Esophagus mucosa (tissue), 1 donor: ENCODE measurements at regions not wholly inside any gene's neighbourhood (a gene's known extent, or its start where the extent isn't known, plus 50 kb on each side); places are given as distances from the start of the nearest gene placed in this dataset.
"Not testable (repeated sequence)": the region's sequence is repeated elsewhere in the genome, so short reads cannot be mapped to it uniquely, and the experiment has no call there.

Source experiments
- ATAC-seq: fragments of 200-7000 bp; cut with Tn5 transposase; one replicate; pipeline ENCODE4 v1.9.1; 2020
- donor health status: DM: yes; HTN: yes; CAD: no.

DNA sequence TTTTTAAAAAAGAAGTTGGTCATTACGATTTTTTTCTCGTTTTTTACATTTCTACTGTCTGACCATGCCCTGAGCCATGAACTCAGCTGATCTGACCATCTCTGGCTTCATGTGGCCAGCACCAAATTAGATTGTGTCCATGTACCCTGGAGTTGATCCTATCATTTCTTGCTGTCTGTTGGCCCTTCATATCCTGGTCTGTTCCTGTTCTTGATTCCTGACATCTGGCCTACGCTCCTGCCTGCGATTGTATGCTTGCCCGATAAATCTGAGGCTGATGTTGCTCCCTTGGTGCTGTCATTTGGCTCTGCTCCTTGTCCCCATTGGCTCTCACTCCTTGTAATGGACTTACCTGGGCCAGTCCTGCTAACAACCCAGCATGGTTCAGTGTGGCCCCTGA lies 89.8 kb upstream of the IGSF10 start:
- ATAC-seq: no peak

DNA sequence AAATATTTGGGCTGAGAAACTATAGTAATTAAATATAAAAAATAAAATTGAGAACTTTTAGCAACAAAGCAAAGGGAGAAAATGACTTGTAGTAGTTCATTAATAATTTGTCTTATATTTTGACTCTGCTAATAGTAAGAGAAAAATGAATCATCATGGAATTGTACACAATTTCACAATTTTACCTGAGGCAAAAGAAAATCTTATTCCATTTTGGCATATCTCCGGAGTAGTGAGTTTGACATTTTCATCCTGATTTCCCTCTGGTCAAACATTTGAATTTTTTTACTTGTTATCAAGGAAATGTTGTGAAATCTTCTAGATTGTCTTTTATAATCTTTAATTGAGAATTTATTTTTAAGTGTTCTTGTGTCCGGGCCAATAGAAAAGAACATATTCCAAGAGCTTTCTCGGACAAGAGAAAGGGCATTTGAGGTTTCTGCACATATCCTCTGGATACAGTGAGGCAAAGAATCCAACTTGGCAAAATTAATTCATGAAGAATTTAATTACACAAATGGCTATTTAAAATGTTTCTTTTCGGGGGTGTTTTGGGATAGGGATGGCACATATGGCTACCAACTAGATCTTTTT lies 89.3 kb upstream of the IGSF10 start:
- no peak for ATAC-seq

- ATAC-seq: no peak
Observed at GRCh38 chr3:151548195-151548594, 87.3 kb upstream of the IGSF10 start.

- no peak for ATAC-seq
Observed at GRCh38 chr3:151544164-151544548, 83.3 kb upstream of the IGSF10 start.

DNA sequence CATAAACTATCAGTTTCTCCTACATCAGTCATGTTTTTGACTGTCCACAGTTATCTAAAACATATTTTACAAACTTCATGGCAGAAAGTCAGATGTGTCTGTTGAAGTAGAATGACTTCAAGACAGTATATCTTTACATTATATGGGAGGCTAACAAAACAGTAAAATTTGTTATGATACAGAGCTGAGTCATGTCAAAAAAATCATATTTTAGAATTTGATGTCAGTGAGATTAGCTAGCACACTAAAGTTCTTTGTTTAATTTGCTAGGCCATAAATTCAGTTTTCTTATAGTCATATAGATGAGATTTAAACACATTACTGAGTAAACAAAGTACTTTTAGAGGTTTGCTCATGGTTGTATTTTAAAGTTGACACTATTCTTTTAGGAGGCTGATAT lies 80.3 kb upstream of the IGSF10 start:
- no peak for ATAC-seq

DNA sequence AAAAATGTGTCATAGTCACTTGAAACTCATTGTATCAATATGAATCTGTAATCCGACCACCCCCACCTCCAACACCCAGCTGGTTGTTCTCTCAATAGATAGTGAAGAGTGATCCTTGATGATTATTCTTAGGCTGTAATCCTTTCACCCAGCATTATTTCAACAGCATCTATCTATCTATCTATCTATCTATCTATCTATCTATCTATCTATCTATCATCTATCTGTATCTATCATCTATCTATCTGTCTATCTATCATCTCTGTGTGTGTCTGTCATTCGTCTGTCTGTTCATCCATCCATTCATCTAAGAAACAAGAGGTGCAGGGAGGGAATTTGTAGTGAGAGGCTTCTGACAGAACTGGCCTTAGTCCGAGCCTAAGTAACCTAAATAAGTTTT lies 78.7 kb upstream of the IGSF10 start:
- ATAC-seq: no peak

DNA sequence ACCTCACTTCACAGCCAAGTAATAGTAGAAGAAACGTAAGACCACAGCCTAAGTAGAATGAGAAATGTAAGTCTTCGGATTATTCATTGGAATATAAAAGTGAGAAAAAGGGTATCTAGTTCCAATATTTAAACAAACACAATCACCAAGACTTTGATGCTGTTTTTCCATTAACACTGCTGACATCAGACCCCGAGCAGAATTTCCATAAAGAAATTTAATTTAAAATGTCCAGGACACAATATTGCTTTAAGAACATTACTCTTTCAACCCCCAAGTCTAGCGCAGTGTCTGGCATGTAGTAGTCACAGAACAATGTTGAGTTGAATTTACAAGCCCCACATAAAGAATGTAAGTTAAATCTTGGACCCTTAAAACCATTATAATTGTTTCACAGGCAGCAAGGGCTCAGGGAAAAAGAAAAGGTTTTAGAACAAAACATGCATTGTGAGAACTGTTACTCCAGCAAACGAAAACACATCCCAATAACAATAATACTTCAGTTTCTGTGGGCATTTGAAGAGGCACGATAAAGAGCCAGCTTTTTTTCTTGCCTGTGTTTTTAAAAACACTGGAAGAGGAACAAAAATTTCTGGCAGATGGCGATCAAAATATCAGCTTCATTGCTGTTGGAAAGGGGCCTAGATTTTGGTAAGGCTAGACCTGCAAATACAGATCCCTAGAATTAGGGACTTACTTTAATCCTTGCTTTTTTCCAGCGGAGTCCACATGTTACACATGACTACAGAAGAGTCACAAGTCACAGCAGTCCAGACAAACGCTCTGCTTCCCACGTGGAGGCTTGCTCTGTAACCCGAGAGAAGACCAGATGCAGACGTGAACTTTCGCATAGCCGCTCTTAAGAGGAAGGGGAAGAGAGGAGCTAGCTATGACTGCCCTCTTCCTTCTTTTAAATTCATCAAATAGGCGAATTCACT lies 77.9 kb upstream of the IGSF10 start:
- no peak for ATAC-seq

DNA sequence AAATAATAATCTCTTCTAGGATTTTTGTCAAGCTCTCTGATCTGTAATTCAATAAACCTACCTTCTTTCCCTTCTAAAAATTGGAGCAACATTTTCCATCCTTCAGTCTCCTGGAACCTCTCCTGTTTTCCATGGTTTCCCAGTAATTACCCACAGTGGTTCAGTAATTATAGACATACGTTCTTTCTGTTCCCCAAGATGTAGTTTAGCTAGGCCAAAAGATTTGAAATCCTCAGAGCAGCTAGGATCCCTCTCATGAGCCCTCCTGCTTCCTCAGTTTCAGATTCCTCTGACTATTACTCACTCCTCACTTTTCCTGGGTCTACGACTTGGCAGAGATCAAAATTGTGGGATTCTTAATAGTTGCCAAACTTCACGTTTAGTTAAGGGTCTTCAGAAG lies 76.9 kb upstream of the IGSF10 start:
- no peak for ATAC-seq

DNA sequence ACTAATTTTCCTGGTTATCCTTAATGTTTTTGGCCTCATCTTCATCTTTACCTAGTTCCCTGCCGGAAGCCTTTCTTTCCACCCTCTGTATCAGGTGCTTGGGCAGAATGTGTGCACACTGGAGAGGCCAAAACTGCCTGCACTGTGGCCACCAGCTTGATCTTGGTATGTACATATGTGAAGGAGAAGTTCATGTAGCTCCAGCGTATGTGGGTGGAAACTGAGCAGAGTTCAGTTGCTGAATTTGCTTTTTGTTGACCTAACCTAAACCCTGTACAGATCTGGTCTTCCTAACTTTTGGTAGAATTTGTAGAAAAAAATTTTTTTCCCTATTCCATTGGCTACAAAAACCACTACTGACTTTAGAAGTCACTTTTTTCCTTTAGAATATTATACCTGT lies 65.9 kb upstream of the IGSF10 start:
- no peak for ATAC-seq

DNA sequence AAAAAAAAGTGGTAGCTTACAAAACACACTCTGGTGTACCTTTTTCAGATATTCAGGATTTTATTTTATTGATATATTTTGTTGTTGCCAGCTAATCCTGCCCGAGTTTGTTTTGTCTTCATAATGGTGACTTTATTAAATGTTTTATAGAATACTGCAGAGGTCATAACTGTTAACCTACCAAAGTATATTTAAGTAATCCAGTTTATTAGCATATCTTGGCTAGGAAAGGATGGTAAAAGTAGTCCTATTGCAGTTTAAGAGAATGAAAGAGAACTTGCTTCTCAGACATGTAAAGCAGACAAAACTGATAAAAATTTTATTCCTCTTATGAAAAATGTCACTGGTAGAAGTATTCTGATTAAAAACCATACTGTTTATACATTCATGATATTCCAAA lies 59.2 kb upstream of the IGSF10 start:
- no peak for ATAC-seq

DNA sequence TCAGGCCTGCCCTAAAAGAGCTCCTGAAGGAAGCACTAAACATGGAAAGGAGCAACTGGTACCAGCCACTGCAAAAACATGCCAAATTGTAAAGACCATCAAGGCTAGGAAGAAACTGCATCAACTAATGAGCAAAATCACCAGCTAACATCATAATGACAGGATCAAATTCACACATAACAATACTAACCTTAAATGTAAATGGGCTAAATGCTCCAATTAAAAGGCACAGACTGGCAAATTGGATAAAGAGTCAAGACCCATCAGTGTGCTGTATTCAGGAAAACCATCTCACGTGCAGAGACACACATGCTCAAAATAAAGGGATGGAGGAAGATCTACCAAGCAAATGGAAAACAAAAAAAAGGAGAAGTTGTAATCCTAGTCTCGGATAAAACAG lies 50.6 kb upstream of the IGSF10 start:
- ATAC-seq: not testable (repeated sequence)
